Loucy (cell line): ENCODE measurements at regions not wholly inside any gene's neighbourhood (a gene's known extent, or its start where the extent isn't known, plus 50 kb on each side); places are given as distances from the start of the nearest gene placed in this dataset.

ENCODE experiments used
- EZH2phosphoT487 ChIP-seq: fragments of 200-600 bp; IDR thresholded peaks from 2 replicates; pipeline ENCODE4 v1.6.1; 2018; ENCODE audit warnings: antibody characterized with exemption, mild to moderate bottlenecking, moderate library complexity, borderline replicate concordance
- TF ChIP-seq, protein P1 (sequence below): fragments of 200-600 bp; sonication (generic); conservative IDR thresholded peaks from 2 replicates; pipeline ENCODE4 v1.5.1; 2014; ENCODE audit warnings: mild to moderate bottlenecking, antibody characterized with exemption, low read length

DNA sequence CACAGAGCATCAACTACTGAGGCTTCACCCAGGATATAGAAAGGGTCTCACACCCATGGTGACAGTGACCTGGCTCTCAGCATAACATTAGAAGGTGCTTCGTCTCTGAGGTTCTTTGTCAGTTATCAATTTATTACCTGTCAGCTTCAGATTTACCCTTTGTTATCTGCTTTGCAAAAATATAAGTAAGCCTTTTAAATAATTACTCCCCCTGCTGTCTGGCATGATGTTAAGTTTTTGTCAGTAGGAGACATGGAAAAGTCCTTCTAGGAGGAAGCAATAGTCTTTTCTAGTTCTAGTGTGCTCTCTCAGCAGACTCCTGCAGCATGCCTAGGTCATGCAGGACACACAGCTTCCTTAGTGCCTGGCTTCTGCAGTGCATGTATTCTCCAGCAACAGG is 149.9 kb downstream of the RDH14 start:
- TF ChIP-seq, protein P1, sequence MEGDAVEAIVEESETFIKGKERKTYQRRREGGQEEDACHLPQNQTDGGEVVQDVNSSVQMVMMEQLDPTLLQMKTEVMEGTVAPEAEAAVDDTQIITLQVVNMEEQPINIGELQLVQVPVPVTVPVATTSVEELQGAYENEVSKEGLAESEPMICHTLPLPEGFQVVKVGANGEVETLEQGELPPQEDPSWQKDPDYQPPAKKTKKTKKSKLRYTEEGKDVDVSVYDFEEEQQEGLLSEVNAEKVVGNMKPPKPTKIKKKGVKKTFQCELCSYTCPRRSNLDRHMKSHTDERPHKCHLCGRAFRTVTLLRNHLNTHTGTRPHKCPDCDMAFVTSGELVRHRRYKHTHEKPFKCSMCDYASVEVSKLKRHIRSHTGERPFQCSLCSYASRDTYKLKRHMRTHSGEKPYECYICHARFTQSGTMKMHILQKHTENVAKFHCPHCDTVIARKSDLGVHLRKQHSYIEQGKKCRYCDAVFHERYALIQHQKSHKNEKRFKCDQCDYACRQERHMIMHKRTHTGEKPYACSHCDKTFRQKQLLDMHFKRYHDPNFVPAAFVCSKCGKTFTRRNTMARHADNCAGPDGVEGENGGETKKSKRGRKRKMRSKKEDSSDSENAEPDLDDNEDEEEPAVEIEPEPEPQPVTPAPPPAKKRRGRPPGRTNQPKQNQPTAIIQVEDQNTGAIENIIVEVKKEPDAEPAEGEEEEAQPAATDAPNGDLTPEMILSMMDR = no peak
- TF ChIP-seq EZH2phosphoT487 = no peak
